ENCODE measurements at regions not wholly inside any gene's neighbourhood (a gene's known extent, or its start where the extent isn't known, plus 50 kb on each side); places are given as distances from the start of the nearest gene placed in this dataset.

DNA sequence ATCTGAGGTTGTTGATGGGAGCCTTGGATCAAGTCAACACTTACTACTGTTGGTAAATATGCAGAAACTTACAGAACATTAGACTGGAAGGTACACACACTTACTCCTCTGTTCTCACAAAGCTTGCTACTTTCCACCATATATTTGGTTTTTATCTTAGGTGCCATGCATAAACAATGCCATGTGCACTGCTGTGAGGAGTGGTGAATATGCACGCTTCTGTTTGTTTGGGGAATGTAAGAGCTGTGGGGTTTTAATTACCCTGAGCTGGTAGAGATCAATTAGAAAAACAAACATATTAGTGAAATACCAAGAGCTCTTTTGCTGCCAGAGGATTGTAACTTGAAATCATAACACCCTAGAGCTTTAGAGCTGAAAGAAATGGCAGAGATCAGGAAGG is 79.8 kb upstream of the ARID5B start:
- TF ChIP-seq CTCF (IDR thresholded peaks at IDR 0.05; ENCODE audit: low read length) (no peak), EZH2 (IDR thresholded peaks at IDR 0.05; ENCODE audit: borderline replicate concordance, low read length) (no peak)
